ENCODE measurements at regions not wholly inside any gene's neighbourhood (a gene's known extent, or its start where the extent isn't known, plus 50 kb on each side); places are given as distances from the start of the nearest gene placed in this dataset.
"Not testable (repeated sequence)": the region's sequence is repeated elsewhere in the genome, so short reads cannot be mapped to it uniquely, and the experiment has no call there.

DNA sequence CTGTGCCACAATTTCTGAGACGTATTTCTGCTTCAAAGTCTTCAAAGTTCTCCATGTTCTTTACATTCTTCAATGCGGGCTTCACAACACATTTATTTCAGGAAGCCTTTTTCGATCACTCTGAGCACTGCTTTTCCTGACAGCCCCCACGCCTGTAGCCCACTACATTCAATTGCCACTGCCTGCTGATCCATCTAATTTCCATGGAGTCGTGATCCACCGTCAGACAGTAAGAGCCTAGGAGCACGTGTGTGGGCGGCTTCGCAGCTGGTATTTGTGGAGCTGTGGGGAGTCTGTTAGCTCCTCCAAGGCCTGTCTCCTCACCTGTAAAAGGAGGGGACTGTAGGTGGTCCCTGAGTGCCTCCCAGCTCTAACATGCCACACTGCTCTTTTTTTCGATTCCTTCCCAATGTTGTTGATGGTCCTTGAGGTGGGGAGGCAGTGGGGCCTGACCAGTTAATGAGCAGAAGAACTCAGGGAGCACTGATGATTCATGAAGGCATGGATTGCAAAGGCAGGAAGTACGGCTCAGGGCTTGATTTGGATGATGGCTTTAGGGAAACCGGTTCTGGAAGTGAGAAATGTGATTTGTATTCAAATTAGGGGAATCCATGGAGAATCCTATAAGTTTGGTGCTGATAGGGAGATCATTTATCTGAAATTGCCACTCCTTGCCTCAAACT, 401.1 kb upstream of the PODXL start:
- DNase-seq: no peak

GRCh38 chr7:131956864-131957263, 400.4 kb upstream of the PODXL start:
- DNase-seq: no peak

DNA sequence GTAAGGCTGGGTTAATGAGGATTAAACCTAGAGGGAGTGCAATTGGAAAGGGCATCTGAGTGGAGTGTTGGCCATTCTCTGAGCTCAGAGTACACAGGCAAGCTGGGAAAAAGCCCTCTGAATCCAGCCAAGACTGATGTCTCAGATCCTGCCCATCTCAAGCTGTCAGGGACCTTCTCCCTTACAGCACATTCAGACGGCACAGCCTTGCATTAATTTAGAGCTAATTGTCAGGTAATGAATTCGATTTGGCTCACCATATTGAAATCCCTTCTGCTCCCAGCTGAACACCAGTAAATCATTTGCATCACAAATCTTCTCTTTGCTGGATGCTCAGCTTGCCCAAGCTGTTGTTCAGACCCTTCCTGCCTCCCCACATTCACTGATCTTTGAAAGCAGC, 399.3 kb upstream of the PODXL start:
- no peak for DNase-seq

- DNase-seq: no peak
Measured at GRCh38 chr7:131953184-131953583, 396.8 kb upstream of the PODXL start.

DNA sequence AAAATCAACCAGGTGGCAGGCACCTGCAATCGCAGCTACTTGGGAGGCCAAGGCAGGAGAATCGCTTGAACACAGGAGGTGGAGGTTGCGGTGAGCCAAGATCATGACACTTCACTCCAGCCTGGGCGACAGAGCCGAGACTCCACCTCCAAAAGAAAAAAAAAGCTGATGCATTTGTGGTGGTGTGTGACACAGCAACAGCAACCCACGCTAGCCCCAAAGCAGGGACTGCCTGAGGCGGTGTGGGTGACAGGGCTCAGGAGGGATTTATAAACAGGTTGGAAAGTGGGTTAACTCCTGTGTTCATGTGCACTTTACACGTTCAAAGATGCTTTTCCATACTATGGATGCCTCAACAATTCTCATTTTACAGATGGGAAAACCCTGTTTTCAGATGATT, 395.9 kb upstream of the PODXL start:
- DNase-seq: no peak

- no peak for DNase-seq
Measured at GRCh38 chr7:131950758-131951157, 394.3 kb upstream of the PODXL start.

DNA sequence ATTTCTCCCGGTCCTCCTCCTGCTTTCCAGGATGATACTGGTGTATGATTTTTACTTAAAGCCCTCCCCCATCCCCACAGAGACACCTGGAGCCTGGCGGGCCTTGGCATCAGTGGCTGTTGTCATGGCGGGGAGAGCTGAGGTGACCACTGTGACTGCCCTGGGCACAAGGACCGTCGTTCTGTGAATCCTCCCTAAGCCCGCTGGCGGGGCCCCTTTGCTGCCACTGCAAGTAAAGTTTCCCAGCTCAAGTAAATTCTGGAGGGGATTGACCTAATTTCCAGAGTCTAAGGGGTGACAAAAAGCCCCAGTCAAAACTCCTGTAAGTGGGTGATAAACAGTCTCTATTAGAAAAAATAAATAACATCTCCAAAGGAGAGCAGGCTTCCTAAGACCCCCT, 393.2 kb upstream of the PODXL start:
- DNase-seq: no peak

- DNase-seq: no peak
Measured at GRCh38 chr7:131948434-131949053, 392.1 kb upstream of the PODXL start.

- no peak for DNase-seq
Measured at GRCh38 chr7:131947661-131948060, 391.2 kb upstream of the PODXL start.

DNA sequence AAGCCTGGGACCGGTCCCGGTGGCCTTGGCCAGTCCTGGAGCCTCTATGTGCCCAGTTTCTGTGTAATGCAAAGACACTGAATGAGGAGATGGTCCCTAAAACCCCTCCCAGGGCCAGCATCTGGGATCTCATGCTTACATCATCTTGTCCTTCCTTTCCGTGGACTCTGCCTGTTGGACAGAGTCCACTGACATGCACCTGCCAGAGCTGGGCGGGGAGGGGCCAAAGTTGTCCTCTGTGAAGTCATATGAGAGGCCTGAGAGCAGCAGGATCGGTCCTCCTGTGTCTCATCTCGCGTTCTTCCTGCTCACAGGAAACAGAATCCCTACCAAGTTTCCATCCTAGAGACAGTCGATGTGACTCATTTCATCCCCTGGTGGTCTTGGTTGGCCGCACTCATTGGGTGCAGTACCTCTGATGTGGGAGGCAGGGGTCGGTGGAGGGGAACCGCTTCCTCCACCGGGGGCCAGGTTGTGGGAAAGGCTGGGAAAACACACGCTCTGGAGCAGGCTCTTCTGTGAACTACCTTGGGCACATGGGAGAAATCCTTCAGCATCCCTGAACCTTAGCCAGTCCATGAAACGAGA, 389.6 kb upstream of the PODXL start:
- DNase-seq: no peak

DNA sequence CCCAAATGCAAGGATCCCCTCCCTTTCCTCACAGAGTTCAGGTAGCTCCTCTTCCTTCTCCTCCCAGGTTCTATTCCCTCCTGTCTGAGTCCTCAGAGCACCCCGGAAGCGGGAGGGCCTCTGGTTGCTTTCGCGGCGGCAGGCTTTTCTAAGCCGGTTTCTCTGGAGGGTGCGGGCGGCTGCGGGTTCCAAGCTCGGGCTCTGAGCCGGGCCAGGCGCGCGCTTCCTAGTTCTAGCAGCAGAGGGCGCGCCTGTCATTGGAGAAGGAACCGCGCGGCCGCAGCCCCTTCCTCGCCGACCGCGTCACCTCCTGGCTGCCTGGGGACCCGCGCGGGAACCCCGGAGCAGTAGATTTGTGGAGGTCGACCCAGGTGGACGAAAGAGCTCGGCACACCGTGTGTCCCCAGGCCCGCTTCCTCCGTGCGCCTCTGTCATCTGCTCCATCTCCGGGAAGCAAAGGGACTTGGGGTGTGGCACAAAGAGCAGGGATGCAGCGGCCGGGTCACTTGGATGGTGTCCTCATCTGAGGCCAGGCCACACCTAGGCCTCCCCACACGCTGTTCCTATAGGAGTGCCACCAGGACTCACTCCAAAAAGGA, 389.0 kb upstream of the PODXL start:
- peak; percentile 28 for DNase-seq

GRCh38 chr7:131944556-131945069, 388.2 kb upstream of the PODXL start:
- DNase-seq: no peak

DNA sequence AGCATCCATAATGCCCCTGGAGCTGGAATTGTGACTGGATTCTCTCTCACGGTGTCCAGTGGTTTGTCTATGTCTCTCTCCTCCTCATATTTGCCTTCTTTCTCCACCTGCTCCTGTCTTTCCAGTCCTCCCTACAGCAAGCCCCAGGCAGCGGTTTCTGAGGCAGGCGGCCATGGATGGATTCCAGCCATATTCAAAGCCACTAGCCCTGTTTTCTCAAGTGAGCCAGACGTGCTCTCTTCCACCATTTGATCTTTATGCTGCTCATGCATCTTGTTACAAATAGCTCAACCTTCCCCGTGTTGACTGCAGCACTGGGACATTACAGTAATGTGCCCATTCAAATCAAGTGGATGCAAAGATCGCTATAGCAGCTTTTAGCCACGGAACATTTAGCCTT, 387.2 kb upstream of the PODXL start:
- DNase-seq: no peak

GRCh38 chr7:131943211-131943610, 386.8 kb upstream of the PODXL start:
- no peak for DNase-seq

- DNase-seq: no peak
Measured at GRCh38 chr7:131942287-131943150, 386.1 kb upstream of the PODXL start.

DNA sequence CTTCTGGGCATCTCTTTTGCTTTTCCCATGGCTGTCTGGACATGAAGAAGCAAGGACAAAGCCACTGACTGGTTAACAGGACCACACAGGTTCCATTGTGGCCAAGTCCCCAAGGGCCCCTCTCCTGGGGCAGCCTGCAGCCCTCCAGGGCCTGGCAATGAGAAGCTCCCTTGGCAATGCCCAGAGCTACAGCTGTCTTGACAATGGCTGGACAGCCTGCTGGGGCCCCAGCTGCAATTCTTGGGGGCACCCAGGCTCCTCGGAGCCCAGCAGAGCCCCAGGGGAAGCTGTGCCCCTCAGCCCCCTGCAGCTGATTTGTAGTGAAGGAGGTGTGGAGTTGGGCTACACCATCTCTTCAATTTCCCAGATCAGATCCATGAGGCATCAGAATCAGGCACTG, 384.9 kb upstream of the PODXL start:
- no peak for DNase-seq

GRCh38 chr7:131940621-131941165, 384.3 kb upstream of the PODXL start:
- DNase-seq: no peak

GRCh38 chr7:131938788-131939187, 382.4 kb upstream of the PODXL start:
- DNase-seq: not testable (repeated sequence)

- no peak for DNase-seq
Measured at GRCh38 chr7:131937868-131938267, 381.4 kb upstream of the PODXL start.

GRCh38 chr7:131935180-131935579, 378.8 kb upstream of the PODXL start:
- no peak for DNase-seq

DNA sequence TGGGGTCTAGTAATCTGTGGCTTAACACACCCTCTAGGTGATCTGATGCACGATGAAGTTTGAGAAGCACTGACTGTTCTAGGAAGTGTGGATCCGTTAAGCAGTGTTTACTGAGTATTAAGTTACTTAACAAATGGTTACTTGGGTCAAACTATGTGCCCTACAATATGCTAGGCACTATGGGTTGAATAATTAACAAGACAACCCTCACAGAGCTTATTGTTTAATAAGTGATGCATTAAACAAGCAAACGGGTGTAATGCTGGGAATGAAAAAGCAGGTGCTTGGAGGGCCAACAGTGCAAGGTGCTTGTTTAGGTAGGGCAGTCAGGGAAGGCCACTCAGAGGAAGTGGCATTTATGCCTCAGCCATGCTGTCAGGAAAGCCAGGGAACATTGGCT, 378.0 kb upstream of the PODXL start:
- DNase-seq: peak; percentile 62

- no peak for DNase-seq
Measured at GRCh38 chr7:131933751-131934289, 377.4 kb upstream of the PODXL start.

All from NCI-H510A treated with DMSO at 0.1 percent for 48 hours (cell line).